Neuronal stem cell (in vitro differentiated cells): ENCODE measurements at regions not wholly inside any gene's neighbourhood (a gene's known extent, or its start where the extent isn't known, plus 50 kb on each side); places are given as distances from the start of the nearest gene placed in this dataset.

Experiments
- DNase-seq: peaks from one replicate; pipeline ENCODE4 v3.0.0-alpha.2; 2013; ENCODE audit warnings: low spot score
- H2AFZ ChIP-seq: one replicate; pipeline ENCODE4 v1.6.1; 2013; ENCODE audit warnings: mild to moderate bottlenecking, low read length, inconsistent platforms
- H2AK5ac ChIP-seq: 2 replicates; pipeline ENCODE4 v1.6.1; 2013; ENCODE audit warnings: low read depth, mild to moderate bottlenecking, inconsistent platforms, low read length, moderate library complexity, mixed read lengths
- H2BK120ac ChIP-seq: 2 replicates; pipeline ENCODE4 v1.6.1; 2013; ENCODE audit warnings: low read depth, mild to moderate bottlenecking, inconsistent platforms, low read length, moderate library complexity, mixed read lengths
- H2BK12ac ChIP-seq: one replicate; pipeline ENCODE4 v1.6.1; 2013; ENCODE audit warnings: low read length, inconsistent platforms
- H2BK15ac ChIP-seq: 2 replicates; pipeline ENCODE4 v1.6.1; 2013; ENCODE audit warnings: mild to moderate bottlenecking, low read length, inconsistent platforms, mixed read lengths
- H2BK5ac ChIP-seq: one replicate; pipeline ENCODE4 v1.6.1; 2013; ENCODE audit warnings: inconsistent platforms, mild to moderate bottlenecking, low read length, moderate library complexity
- H3K14ac ChIP-seq: one replicate; pipeline ENCODE4 v1.6.1; 2013; ENCODE audit warnings: low read length, inconsistent platforms
- H3K18ac ChIP-seq: 2 replicates; pipeline ENCODE4 v1.6.1; 2013; ENCODE audit warnings: low read length, inconsistent platforms
- H3K23ac ChIP-seq: 2 replicates; pipeline ENCODE4 v1.6.1; 2013; ENCODE audit warnings: low read depth, mild to moderate bottlenecking, mixed read lengths, low read length, inconsistent platforms; ENCODE audit not compliant: poor library complexity
- H3K27ac ChIP-seq: replicated peaks from 3 replicates; pipeline ENCODE4 v1.5.1; 2013; ENCODE audit warnings: low read length, inconsistent platforms
- H3K27me3 ChIP-seq, 3 experiments: 2 replicates each; pipeline ENCODE4 v1.6.1; 2013; ENCODE audit warnings: low read length in 3 of 3, mild to moderate bottlenecking in 2 of 3, inconsistent platforms in 1 of 3, low read depth in 1 of 3, mixed read lengths in 1 of 3, moderate library complexity in 1 of 3; ENCODE audit not compliant: control insufficient read depth in 3 of 3, insufficient read depth in 3 of 3
- H3K36me3 ChIP-seq, 2 donors: replicated peaks in 1 of 2; 2 replicates each; pipeline ENCODE4 v1.6.1; 2013; ENCODE audit warnings: low read length in 2 of 2; ENCODE audit not compliant: control insufficient read depth in 2 of 2, insufficient read depth in 2 of 2
- H3K4ac ChIP-seq: 2 replicates; pipeline ENCODE4 v1.6.1; 2013; ENCODE audit warnings: inconsistent platforms, mild to moderate bottlenecking, low read length, moderate library complexity
- H3K4me1 ChIP-seq, 2 donors: 1 replicate in 1 of 2; 2 replicates in 1 of 2; pipeline ENCODE4 v1.6.1; 2013; ENCODE audit warnings: low read length in 2 of 2, low read depth in 1 of 2; ENCODE audit not compliant: control insufficient read depth in 2 of 2, insufficient read depth in 1 of 2
- H3K4me2 ChIP-seq: one replicate; pipeline ENCODE4 v1.6.1; 2013; ENCODE audit warnings: mild to moderate bottlenecking, low read length, inconsistent platforms; ENCODE audit not compliant: insufficient read depth, poor library complexity, severe bottlenecking
- H3K4me3 ChIP-seq, 2 donors: 2 replicates each; pipeline ENCODE4 v1.5.1; 2013; ENCODE audit warnings: low read length in 2 of 2, mild to moderate bottlenecking in 2 of 2, inconsistent platforms in 1 of 2, moderate library complexity in 1 of 2
- H3K79me1 ChIP-seq: one replicate; pipeline ENCODE4 v1.6.1; 2013; ENCODE audit warnings: low read depth, mild to moderate bottlenecking, inconsistent platforms, low read length, moderate library complexity
- H3K9ac ChIP-seq: one replicate; pipeline ENCODE4 v1.6.1; 2013; ENCODE audit warnings: mild to moderate bottlenecking, low read depth, low read length, inconsistent platforms; ENCODE audit not compliant: poor library complexity
- H3K9me3 ChIP-seq, 2 donors: replicated peaks in 1 of 2; 2 replicates each; pipeline versions ENCODE3 to v1.6.1; 2013; ENCODE audit warnings: low read length in 2 of 2, mild to moderate bottlenecking in 2 of 2, inconsistent platforms in 1 of 2, low read depth in 1 of 2, mixed read lengths in 1 of 2, moderate library complexity in 1 of 2; ENCODE audit not compliant: control insufficient read depth in 2 of 2, insufficient read depth in 1 of 2
- H4K8ac ChIP-seq: one replicate; pipeline ENCODE4 v1.6.1; 2013; ENCODE audit warnings: low read depth, mild to moderate bottlenecking, inconsistent platforms, low read length, moderate library complexity
- H4K91ac ChIP-seq: one replicate; pipeline ENCODE4 v1.6.1; 2013; ENCODE audit warnings: low read length, low read depth, mild to moderate bottlenecking, inconsistent platforms; ENCODE audit not compliant: poor library complexity
- WGBS, 2 donors: extraction: QIAGEN DNeasy Blood & Tissue Kit; methylation state at CpG; one replicate each; pipeline ENCODE4 v1.1.7; 2013; ENCODE audit warnings: missing lambda C conversion rate in 2 of 2, mixed read lengths in 1 of 2; ENCODE audit not compliant: insufficient read length in 2 of 2, insufficient replicate concordance in 1 of 2; ENCODE audit errors: extremely low coverage in 2 of 2; 5-methylcytosine and 5-hydroxymethylcytosine counted together

- Histone ChIP-seq H3K4me2 (no peak overlapping the region), H3K18ac (no peak overlapping the region), H3K9ac (no peak overlapping the region), H2AFZ (no peak overlapping the region), H3K4me1 (no peaks in the 10 kb centered on the region), H2AK5ac (no peak overlapping the region), H2BK15ac (no peak overlapping the region), H3K36me3 (no peaks in the 10 kb centered on the region), H3K79me1 (no peaks in the 10 kb centered on the region), H3K9me3 (no peaks in the 10 kb centered on the region), H3K4me3 (no peak overlapping the region), H3K23ac (no peak overlapping the region), H2BK5ac (no peak overlapping the region), H3K27me3 (no peaks in the 10 kb centered on the region), H2BK120ac (no peak overlapping the region), H2BK12ac (no peak overlapping the region), H4K91ac (no peak overlapping the region), H3K27ac (no peak overlapping the region), H3K14ac (no peak overlapping the region), H3K4ac (no peak overlapping the region), H4K8ac (no peak overlapping the region)
- DNase-seq: no peak
- WGBS, 2 donors: no CpG with 5 or more reads among the region's 2 CpGs
Observed at GRCh38 chr5:109479260-109479860, 69.6 kb upstream of the PJA2 start.

- no peak overlapping the region for H3K4me3 ChIP-seq
- no peak for DNase-seq
- H4K91ac ChIP-seq: no peak overlapping the region
- H3K27ac ChIP-seq: no peak overlapping the region
- no peak overlapping the region for H2BK15ac ChIP-seq
- no peaks in the 10 kb centered on the region for H3K27me3 ChIP-seq
- H3K23ac ChIP-seq: no peak overlapping the region
- H2BK120ac ChIP-seq: no peak overlapping the region
- H2BK12ac ChIP-seq: no peak overlapping the region
- H2AK5ac ChIP-seq: no peak overlapping the region
- H4K8ac ChIP-seq: no peak overlapping the region
- H3K36me3 ChIP-seq: no peaks in the 10 kb centered on the region
- H3K4me2 ChIP-seq: no peak overlapping the region
- no peaks in the 10 kb centered on the region for H3K9me3 ChIP-seq
- no peaks in the 10 kb centered on the region for H3K4me1 ChIP-seq
- H2BK5ac ChIP-seq: no peak overlapping the region
- H3K14ac ChIP-seq: no peak overlapping the region
- no peak overlapping the region for H3K4ac ChIP-seq
- H2AFZ ChIP-seq: no peak overlapping the region
- no peaks in the 10 kb centered on the region for H3K79me1 ChIP-seq
- H3K18ac ChIP-seq: no peak overlapping the region
- no peak overlapping the region for H3K9ac ChIP-seq
Observed at GRCh38 chr5:109478830-109479229, 69.1 kb upstream of the PJA2 start.

- no peak overlapping the region for H2BK12ac ChIP-seq
- no peak overlapping the region for H2AK5ac ChIP-seq
- H3K9ac ChIP-seq: no peak overlapping the region
- H4K8ac ChIP-seq: no peak overlapping the region
- H3K36me3 ChIP-seq: no peaks in the 10 kb centered on the region
- H3K27ac ChIP-seq: no peak overlapping the region
- H3K4ac ChIP-seq: no peak overlapping the region
- no peaks in the 10 kb centered on the region for H3K27me3 ChIP-seq
- no peak for DNase-seq
- WGBS, 2 donors: no CpG with 5 or more reads among the region's 2 CpGs
- H3K79me1 ChIP-seq: no peaks in the 10 kb centered on the region
- H3K23ac ChIP-seq: no peak overlapping the region
- no peak overlapping the region for H3K14ac ChIP-seq
- no peaks in the 10 kb centered on the region for H3K9me3 ChIP-seq
- H2BK5ac ChIP-seq: no peak overlapping the region
- H3K4me1 ChIP-seq: no peaks in the 10 kb centered on the region
- no peak overlapping the region for H3K4me2 ChIP-seq
- H3K18ac ChIP-seq: no peak overlapping the region
- no peak overlapping the region for H2AFZ ChIP-seq
- H3K4me3 ChIP-seq: no peak overlapping the region
- no peak overlapping the region for H2BK120ac ChIP-seq
- no peak overlapping the region for H4K91ac ChIP-seq
- H2BK15ac ChIP-seq: no peak overlapping the region
Observed at GRCh38 chr5:109476292-109476691, 66.5 kb upstream of the PJA2 start.

GRCh38 chr5:109469896-109470662, 60.3 kb upstream of the PJA2 start:
- H3K36me3 ChIP-seq: no peaks in the 10 kb centered on the region
- no peak overlapping the region for H3K23ac ChIP-seq
- H2BK5ac ChIP-seq: no peak overlapping the region
- no peaks in the 10 kb centered on the region for H3K27me3 ChIP-seq
- H2BK12ac ChIP-seq: no peak overlapping the region
- H3K9ac ChIP-seq: no peak overlapping the region
- no peak overlapping the region for H3K27ac ChIP-seq
- DNase-seq: no peak
- no peak overlapping the region for H2AFZ ChIP-seq
- no peak overlapping the region for H3K4ac ChIP-seq
- no peak overlapping the region for H3K14ac ChIP-seq
- no peak overlapping the region for H3K4me3 ChIP-seq
- WGBS, 2 donors: no CpG with 5 or more reads among the region's 1 CpG
- H2AK5ac ChIP-seq: no peak overlapping the region
- H3K18ac ChIP-seq: no peak overlapping the region
- H3K4me2 ChIP-seq: no peak overlapping the region
- H4K8ac ChIP-seq: no peak overlapping the region
- no peak overlapping the region for H2BK15ac ChIP-seq
- no peaks in the 10 kb centered on the region for H3K4me1 ChIP-seq
- H4K91ac ChIP-seq: no peak overlapping the region
- no peaks in the 10 kb centered on the region for H3K79me1 ChIP-seq
- H2BK120ac ChIP-seq: no peak overlapping the region
- H3K9me3 ChIP-seq: no peaks in the 10 kb centered on the region
